CD4-positive, alpha-beta T cell (primary cell): ENCODE measurements at regions not wholly inside any gene's neighbourhood (a gene's known extent, or its start where the extent isn't known, plus 50 kb on each side); places are given as distances from the start of the nearest gene placed in this dataset.

Experiments
- ATAC-seq: fragments of 200-7000 bp; cut with Tn5 transposase; one replicate; pipeline ENCODE4 v1.10.0; 2022; ENCODE audit warnings: mild to moderate bottlenecking; ENCODE audit not compliant: poor library complexity
- CTCF ChIA-PET: fragments of 350-600 bp; sonication (Branson Sonifier 250); formaldehyde crosslinking; loops from one replicate; lab custom pipeline; 2021; ENCODE audit warnings: antibody characterized with exemption, inconsistent platforms; lab: Charles Lee
- POLR2A ChIA-PET: fragments of 350-600 bp; sonication (Branson Sonifier 250); formaldehyde crosslinking; loops from one replicate; lab custom pipeline; 2021; ENCODE audit warnings: antibody characterized with exemption, inconsistent platforms; lab: Charles Lee
- DNase-seq, 14 experiments: peaks; one replicate each; pipeline ENCODE4 v3.0.0-alpha.2; 2013 to 2020; ENCODE audit warnings: mixed read lengths in 2 of 14
- H3K27ac ChIP-seq, 2 donors: one replicate each; pipeline versions ENCODE4 v1.5.1 to v1.7.0; 2013; ENCODE audit warnings: low read length in 2 of 2, low read depth in 1 of 2, mild to moderate bottlenecking in 1 of 2
- H3K27me3 ChIP-seq, 2 experiments: 1 replicate in 1 of 2; 2 replicates in 1 of 2; pipeline versions ENCODE4 v1.6.1 to v1.7.0; 2013; ENCODE audit warnings: low read length in 2 of 2, control low read depth in 1 of 2, mild to moderate bottlenecking in 1 of 2, moderate library complexity in 1 of 2; ENCODE audit not compliant: insufficient read depth in 2 of 2, control insufficient read depth in 1 of 2
- H3K36me3 ChIP-seq: one replicate; pipeline ENCODE4 v1.6.1; 2013; ENCODE audit warnings: low read length, control low read depth; ENCODE audit not compliant: insufficient read depth
- H3K4me1 ChIP-seq: one replicate; pipeline ENCODE4 v1.6.1; 2013; ENCODE audit warnings: low read length, control low read depth; ENCODE audit not compliant: insufficient read depth
- H3K4me3 ChIP-seq: one replicate; pipeline ENCODE4 v1.5.1; 2013; ENCODE audit warnings: mild to moderate bottlenecking, low read length, moderate library complexity
- H3K9me3 ChIP-seq, 2 experiments: 1 replicate in 1 of 2; 2 replicates in 1 of 2; pipeline versions ENCODE4 v1.6.1 to v1.7.0; 2013; ENCODE audit warnings: low read length in 2 of 2, mild to moderate bottlenecking in 2 of 2, control low read depth in 1 of 2, moderate library complexity in 1 of 2; ENCODE audit not compliant: control insufficient read depth in 1 of 2, insufficient read depth in 1 of 2
- H3K27ac Mint-ChIP-seq: one replicate; pipeline ENCODE4 v1.8.0; 2020; ENCODE audit warnings: mixed read lengths
- H3K27me3 Mint-ChIP-seq: one replicate; pipeline ENCODE4 v1.8.0; 2021; ENCODE audit warnings: mixed read lengths
- H3K36me3 Mint-ChIP-seq: one replicate; pipeline ENCODE4 v1.8.0; 2021; ENCODE audit warnings: low read depth, mixed read lengths
- H3K4me1 Mint-ChIP-seq: one replicate; pipeline ENCODE4 v1.8.0; 2021; ENCODE audit warnings: low read depth, mixed read lengths
- H3K4me3 Mint-ChIP-seq: one replicate; pipeline ENCODE4 v1.8.0; 2020; ENCODE audit warnings: mild to moderate bottlenecking, mixed read lengths
- H3K9me3 Mint-ChIP-seq: one replicate; pipeline ENCODE4 v1.8.0; 2020; ENCODE audit warnings: mixed read lengths
- CTCF ChIP-seq: fragments of 200-600 bp; IDR thresholded peaks from one replicate; pipeline ENCODE4 v1.8.0; 2022; ENCODE audit warnings: antibody characterized with exemption, mild to moderate bottlenecking
- intact Hi-C, 2 experiments: fragments of 100-400 bp; cut with DNase I in 1 of 2; cut with micrococcal nuclease in 1 of 2; formaldehyde crosslinking; loops; one replicate each; pipeline versions ENCODE4 v1.15.1 to v1.9.0; 2023 to 2025; cut with DNase I, micrococcal nuclease

GRCh38 chr19:31705656-31706055 is 356.4 kb upstream of the TSHZ3 start:
- ATAC-seq (no peak), DNase-seq (no peak)
- no peaks in the 10 kb centered on the region for H3K36me3 ChIP-seq
- peaks cover 4 to 5% of the 10 kb centered on the region in 2 experiments for H3K9me3 ChIP-seq
- TF ChIP-seq CTCF: no peak
- H3K4me3 ChIP-seq: no peak overlapping the region
- peaks cover 14% of the 10 kb centered on the region for H3K9me3 Mint-ChIP-seq
- H3K4me3 Mint-ChIP-seq: no peak overlapping the region
- no peak overlapping the region for H3K27ac Mint-ChIP-seq
- no peaks in the 10 kb centered on the region for H3K27me3 ChIP-seq
- no peaks in the 10 kb centered on the region for H3K36me3 Mint-ChIP-seq
- H3K27me3 Mint-ChIP-seq: no peaks in the 10 kb centered on the region
- POLR2A ChIA-PET: no interaction called here
- CTCF ChIA-PET: no interaction called here
- H3K4me1 ChIP-seq: no peaks in the 10 kb centered on the region
- H3K27ac ChIP-seq: no peak overlapping the region
- intact Hi-C loops: no loop called here
- no peaks in the 10 kb centered on the region for H3K4me1 Mint-ChIP-seq

GRCh38 chr19:31706131-31706530 is 356.9 kb upstream of the TSHZ3 start:
- no peak for ATAC-seq
- H3K27ac Mint-ChIP-seq: no peak overlapping the region
- Histone ChIP-seq H3K4me1 (no peaks in the 10 kb centered on the region), H3K4me3 (no peak overlapping the region), H3K27ac (no peak overlapping the region), H3K27me3 (no peaks in the 10 kb centered on the region), H3K9me3 (peaks cover 2 to 5% of the 10 kb centered on the region in 2 experiments), H3K36me3 (no peaks in the 10 kb centered on the region)
- no peaks in the 10 kb centered on the region for H3K4me1 Mint-ChIP-seq
- no peaks in the 10 kb centered on the region for H3K36me3 Mint-ChIP-seq
- intact Hi-C loops: no loop called here
- H3K4me3 Mint-ChIP-seq: no peak overlapping the region
- DNase-seq: no peak
- no peak for TF ChIP-seq CTCF
- ChIA-PET POLR2A (no interaction called here), CTCF (no interaction called here)
- no peaks in the 10 kb centered on the region for H3K27me3 Mint-ChIP-seq
- H3K9me3 Mint-ChIP-seq: peaks cover 14% of the 10 kb centered on the region

GRCh38 chr19:31706691-31707620 is 357.7 kb upstream of the TSHZ3 start:
- Mint-ChIP-seq H3K4me3 (no peak overlapping the region), H3K27me3 (no peaks in the 10 kb centered on the region), H3K36me3 (no peaks in the 10 kb centered on the region), H3K9me3 (peaks cover 14% of the 10 kb centered on the region), H3K4me1 (no peaks in the 10 kb centered on the region), H3K27ac (no peak overlapping the region)
- Histone ChIP-seq H3K36me3 (no peaks in the 10 kb centered on the region), H3K4me3 (no peak overlapping the region), H3K27me3 (no peaks in the 10 kb centered on the region), H3K9me3 (peaks cover 0 to 5% of the 10 kb centered on the region in 2 experiments), H3K27ac (no peak overlapping the region), H3K4me1 (no peaks in the 10 kb centered on the region)
- no peak for TF ChIP-seq CTCF
- no peak for DNase-seq
- intact Hi-C loops: no loop called here
- ChIA-PET POLR2A (no interaction called here), CTCF (interaction anchor here (1.2 kb wide), 1 partner anchor 10 kb away, joined by 3 read pairs; no protein-coding TSS in a partner anchor)
- no peak for ATAC-seq
